GM12891 (cell line): ENCODE measurements at regions not wholly inside any gene's neighbourhood (a gene's known extent, or its start where the extent isn't known, plus 50 kb on each side); places are given as distances from the start of the nearest gene placed in this dataset.
"Not testable (repeated sequence)": the region's sequence is repeated elsewhere in the genome, so short reads cannot be mapped to it uniquely, and the experiment has no call there.

ENCODE experiments used
- DNase-seq: peaks from one replicate; pipeline ENCODE4 v3.0.0; 2011; ENCODE audit warnings: low spot score; ENCODE audit not compliant: insufficient read length
- FAIRE-seq: peaks from 2 replicates; lab custom pipeline; 2011; peaks lifted over from hg19 to GRCh38; lab: Jason Lieb, UNC
- PAX5 ChIP-seq: IDR thresholded peaks from 2 replicates; pipeline ENCODE4 v1.6.1; 2011; ENCODE audit warnings: low read length, moderate library complexity, mild to moderate bottlenecking; ENCODE audit not compliant: insufficient read depth, severe bottlenecking
- POLR2A ChIP-seq: IDR thresholded peaks from 2 replicates; pipeline ENCODE4 v1.6.1; 2011; ENCODE audit warnings: low read depth, low read length, control low read depth
- POLR2AphosphoS5 ChIP-seq: IDR thresholded peaks from 2 replicates; pipeline ENCODE4 v1.6.1; 2011; ENCODE audit warnings: low read depth, low read length, control low read depth
- POU2F2 ChIP-seq: IDR thresholded peaks from 2 replicates; pipeline ENCODE4 v1.6.1; 2011; ENCODE audit warnings: low read depth, mild to moderate bottlenecking, control low read depth, low read length, moderate library complexity
- SPI1 ChIP-seq: IDR thresholded peaks from 2 replicates; pipeline ENCODE4 v1.6.1; 2011; ENCODE audit warnings: low read depth, low read length, control low read depth
- TAF1 ChIP-seq: IDR thresholded peaks from 2 replicates; pipeline ENCODE4 v1.6.1; 2011; ENCODE audit warnings: low read depth, low read length, control low read depth

DNA sequence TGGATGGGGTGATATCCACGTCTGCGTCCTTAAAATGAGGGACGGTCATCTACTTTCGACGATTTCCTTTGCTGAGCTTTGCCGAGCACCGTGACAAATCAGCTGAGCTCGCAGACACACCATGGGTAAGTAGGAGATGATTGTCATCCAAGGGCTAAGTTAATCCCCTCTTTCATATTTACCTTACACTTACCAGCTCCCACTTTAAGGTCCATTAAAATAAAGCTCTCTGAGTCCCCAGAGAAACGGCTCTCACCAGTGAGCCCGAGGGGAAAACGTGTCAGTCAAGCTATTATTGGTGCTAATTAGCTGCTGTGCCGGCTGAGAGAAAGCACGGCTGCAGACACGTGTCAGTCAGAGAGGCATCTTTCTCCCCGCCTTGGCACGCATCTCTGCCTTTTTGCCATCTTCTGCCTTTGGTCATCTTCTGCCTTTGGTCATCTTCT, 72.2 kb downstream of the CRLF2 start:
- no peak for DNase-seq
- no peak for TF ChIP-seq POLR2AphosphoS5
- TF ChIP-seq POLR2A = no peak
- TF ChIP-seq POU2F2 = no peak
- no peak for TF ChIP-seq TAF1
- no peak for TF ChIP-seq SPI1
- no peak for TF ChIP-seq PAX5
- no peak for FAIRE-seq

DNA sequence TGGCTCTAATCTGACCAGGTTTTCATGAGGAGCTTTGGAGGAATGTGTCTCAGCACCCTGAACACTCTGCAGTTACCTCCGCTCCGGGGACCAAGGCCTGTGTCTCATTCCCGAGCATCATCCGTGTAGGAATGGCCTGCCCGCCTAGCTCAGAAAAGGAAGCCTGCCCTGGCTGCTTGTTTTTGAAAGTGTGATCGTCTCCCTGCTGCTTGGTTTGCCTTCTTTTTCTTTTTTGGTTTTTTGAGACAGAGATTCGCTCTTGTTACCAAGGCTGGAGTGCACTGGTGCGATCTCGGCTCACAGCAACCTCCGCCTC, 73.3 kb downstream of the CRLF2 start:
- FAIRE-seq (no peak), DNase-seq (no peak)
- TF ChIP-seq POU2F2 = no peak
- no peak for TF ChIP-seq TAF1
- TF ChIP-seq POLR2AphosphoS5 = no peak
- no peak for TF ChIP-seq PAX5
- no peak for TF ChIP-seq SPI1
- no peak for TF ChIP-seq POLR2A

DNA sequence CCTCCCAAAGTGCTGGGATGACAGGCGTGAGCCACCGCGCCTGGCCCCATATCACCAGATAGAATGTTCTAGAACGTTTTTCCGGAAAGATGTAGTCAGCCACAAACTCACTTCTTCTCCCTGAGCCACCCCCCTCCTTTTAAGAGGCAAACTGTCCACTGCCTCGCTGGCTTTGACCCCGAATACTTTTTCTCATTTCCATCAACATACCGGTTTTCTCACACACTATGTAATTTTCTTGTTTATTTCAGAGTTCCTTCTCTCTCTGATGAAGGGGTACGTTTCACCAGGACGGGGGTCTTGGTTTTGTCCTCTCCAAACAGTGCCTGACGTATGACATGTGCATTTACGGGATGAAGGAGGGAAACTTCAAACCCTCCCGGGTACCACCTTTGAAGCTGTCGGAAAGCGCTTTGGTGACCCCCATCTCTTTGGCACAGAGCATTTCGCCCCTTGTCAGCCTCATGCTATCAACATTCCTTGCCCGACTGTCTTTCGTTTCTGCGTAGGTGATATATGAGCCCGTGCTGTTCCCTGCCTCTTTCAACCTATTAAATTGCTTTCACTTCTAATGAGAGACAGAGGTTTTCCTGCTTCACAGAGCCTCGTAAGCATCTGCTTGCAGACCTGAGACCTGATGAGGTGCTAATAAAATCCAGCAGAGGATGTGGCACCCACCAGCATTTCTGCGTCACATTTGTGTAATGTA, 73.8 kb downstream of the CRLF2 start:
- no peak for FAIRE-seq
- TF ChIP-seq PAX5 = no peak
- TF ChIP-seq POLR2AphosphoS5 = no peak
- no peak for TF ChIP-seq POLR2A
- no peak for TF ChIP-seq SPI1
- no peak for TF ChIP-seq TAF1
- no peak for TF ChIP-seq POU2F2
- DNase-seq = no peak

DNA sequence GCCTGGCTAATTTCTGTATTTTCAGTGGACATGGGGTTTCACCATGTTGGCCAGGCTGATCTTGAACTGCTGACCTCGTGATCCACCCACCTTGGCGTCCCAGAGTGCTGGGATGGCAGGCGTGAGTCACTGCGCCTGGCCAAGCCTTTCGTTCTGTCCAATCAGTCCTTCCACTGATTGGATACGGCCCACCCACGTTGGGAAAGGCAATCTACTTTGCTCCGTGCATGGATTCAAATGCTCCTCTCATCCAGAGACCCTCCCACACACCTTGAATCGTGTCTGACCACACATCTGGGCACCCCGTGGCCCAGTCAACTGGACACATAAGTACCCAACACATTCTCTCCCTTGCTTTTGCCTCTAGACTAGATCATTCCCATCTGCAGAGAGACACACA, 74.9 kb downstream of the CRLF2 start:
- DNase-seq (no peak), FAIRE-seq (no peak)
- TF ChIP-seq POLR2A (no peak), TAF1 (no peak), POLR2AphosphoS5 (no peak), PAX5 (no peak), POU2F2 (no peak), SPI1 (no peak)

DNA sequence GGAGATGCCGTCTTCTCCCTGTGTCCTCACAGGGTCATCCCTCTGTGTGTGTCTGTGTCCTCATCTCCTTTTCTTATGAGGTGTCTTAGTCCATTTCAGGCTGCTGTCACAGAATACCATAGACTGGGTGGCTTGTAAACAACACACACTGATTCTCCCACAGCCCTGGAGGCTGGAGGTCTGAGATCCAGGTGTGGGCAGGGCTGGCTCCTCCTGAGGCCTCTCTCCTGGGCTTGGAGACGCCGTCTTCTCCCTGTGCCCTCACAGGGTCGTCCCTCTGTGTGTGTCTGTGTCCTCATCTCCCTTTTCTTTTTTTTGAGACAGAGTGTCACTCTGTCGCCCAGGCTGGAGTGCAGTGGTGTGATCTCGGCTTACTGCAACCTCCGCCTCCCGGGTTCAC, 75.9 kb downstream of the CRLF2 start:
- FAIRE-seq = not testable (repeated sequence)

DNA sequence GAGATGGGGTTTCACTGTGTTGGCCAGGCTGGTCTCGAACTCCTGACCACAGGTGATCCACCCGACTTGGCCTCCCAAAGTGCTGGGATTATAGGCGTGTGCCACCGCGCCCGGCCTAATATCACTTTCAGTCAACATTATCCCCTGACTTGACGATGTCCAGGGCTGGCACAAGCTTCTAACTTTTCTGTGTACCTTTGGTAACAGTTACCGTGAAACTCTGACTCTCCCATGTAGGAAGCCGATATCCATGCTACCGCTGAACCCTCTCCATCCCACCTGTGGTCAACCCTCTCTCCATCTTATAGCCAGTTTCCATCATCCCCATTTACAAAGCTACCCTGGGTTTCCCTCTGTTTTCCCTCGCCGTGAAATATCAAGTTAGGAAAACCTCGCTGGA, 77.5 kb downstream of the CRLF2 start:
- no peak for TF ChIP-seq POLR2A
- no peak for TF ChIP-seq PAX5
- TF ChIP-seq POLR2AphosphoS5 = no peak
- TF ChIP-seq SPI1 = no peak
- TF ChIP-seq TAF1 = no peak
- TF ChIP-seq POU2F2 = no peak
- FAIRE-seq (no peak), DNase-seq (no peak)

More for the DNA sequence above, 75.9 kb downstream of the CRLF2 start:
- not testable (repeated sequence) for DNase-seq

DNA sequence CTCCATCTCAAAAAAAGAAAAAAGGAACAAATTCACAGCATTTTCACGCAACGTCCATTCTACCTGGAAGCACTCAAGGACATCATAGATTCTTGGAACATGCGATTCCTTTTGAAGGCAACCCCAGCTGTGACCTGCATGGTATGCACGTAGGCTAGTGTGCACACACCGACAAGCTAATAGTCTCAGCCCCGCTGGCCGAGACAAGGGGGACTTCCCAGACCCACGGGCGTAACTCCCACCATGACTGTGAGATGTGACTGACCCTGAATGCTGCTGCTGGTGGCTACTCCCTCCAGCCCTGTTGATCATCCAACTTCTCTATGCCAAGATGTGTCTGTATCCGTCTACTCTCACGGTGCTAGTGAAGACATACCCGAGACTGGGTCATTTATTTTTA, 78.3 kb downstream of the CRLF2 start:
- DNase-seq = no peak
- no peak for FAIRE-seq
- TF ChIP-seq TAF1 (no peak), PAX5 (no peak), POLR2AphosphoS5 (no peak), SPI1 (no peak), POLR2A (no peak), POU2F2 (no peak)

DNA sequence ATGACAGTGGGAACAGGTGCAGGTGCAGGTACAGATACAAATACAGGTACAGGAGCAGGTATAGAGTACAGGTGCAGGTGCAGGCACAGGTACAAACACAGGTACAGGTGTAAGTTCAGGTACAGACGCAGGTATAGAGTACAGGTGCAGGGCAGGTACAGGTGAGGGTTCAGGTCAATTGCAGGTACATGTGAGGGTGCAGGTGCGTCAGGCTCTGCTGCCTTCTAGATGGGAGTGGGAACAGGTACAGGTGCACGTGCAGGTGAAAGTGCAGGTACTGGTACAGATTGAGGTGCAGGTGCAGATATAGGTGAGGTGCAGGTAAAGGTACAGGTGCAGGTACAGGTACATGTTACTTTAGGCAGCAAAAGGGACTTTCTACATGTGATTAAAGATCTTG, 85.7 kb downstream of the CRLF2 start:
- TF ChIP-seq PAX5 = no peak
- TF ChIP-seq POLR2A = no peak
- no peak for TF ChIP-seq POLR2AphosphoS5
- TF ChIP-seq SPI1 = no peak
- no peak for TF ChIP-seq TAF1
- TF ChIP-seq POU2F2 = no peak
- DNase-seq = no peak
- FAIRE-seq = no peak

DNA sequence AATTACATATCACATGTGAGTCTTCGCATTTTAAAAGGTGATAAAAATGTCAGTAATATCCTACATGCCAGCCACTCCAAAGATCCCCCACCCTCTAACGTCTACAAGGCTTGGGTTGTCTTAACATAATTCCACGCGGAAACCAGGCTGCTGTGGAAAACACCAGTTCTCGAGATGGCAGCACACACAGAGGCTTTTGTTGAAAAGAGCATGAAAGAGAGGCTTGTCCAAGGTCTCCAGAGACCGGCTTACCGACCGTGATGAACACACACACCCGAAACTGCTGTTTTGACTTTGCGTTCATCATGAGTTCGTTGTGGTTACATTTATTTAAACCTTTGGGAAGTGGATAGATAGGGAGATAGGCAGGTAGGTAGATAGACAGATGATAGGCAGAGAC, 87.9 kb downstream of the CRLF2 start:
- DNase-seq (no peak), FAIRE-seq (no peak)
- no peak for TF ChIP-seq POLR2A
- TF ChIP-seq TAF1 = no peak
- no peak for TF ChIP-seq POU2F2
- no peak for TF ChIP-seq PAX5
- TF ChIP-seq SPI1 = no peak
- no peak for TF ChIP-seq POLR2AphosphoS5

DNA sequence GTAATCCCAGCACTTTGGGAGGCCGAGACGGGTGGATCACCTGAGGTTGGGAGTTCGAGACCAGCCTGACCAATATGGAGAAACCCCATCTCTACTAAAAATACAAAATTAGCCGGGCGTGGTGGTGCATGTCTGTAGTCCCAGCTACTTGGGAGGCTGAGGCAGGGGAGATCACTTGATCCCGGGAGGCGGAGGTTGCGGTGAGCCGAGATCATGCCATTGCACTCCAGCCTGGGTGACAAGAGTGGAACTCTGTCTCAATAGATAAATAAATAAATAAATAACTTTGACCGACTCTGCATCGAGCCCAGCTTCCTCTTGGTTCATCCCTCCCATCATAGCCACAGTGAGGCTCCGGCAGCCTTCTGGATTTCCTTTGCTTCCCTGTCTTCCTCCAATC, 89.6 kb downstream of the CRLF2 start:
- FAIRE-seq, DNase-seq: not testable (repeated sequence)

DNA sequence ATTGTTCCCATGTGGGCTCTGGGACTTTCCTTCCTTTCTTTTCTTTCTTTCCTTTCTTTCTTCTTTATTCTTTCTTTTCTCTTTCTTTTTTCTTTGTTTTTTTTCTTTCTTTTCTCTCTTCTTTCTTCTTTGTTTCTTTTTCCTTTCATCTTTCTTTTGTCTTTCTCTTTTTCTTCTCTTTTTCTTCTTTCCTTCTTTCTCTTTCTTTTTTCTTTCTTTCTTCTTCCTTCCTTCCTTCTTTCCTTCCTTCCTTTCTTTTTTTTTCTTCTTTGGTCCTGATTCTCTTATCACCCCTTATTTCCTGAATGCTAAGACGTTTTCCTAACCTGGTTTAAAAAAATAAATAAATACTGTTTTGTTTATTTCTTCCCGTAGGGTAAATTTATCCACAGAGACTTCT, 93.2 kb downstream of the CRLF2 start:
- TF ChIP-seq POLR2AphosphoS5 = no peak
- no peak for TF ChIP-seq PAX5
- no peak for TF ChIP-seq POU2F2
- no peak for TF ChIP-seq SPI1
- TF ChIP-seq POLR2A = no peak
- no peak for TF ChIP-seq TAF1
- DNase-seq (no peak), FAIRE-seq (no peak)
